IPS DF 6.9 (cell line): ENCODE measurements at regions not wholly inside any gene's neighbourhood (a gene's known extent, or its start where the extent isn't known, plus 50 kb on each side); places are given as distances from the start of the nearest gene placed in this dataset.

Experiments used
- DNase-seq: peaks from one replicate; pipeline ENCODE4 v3.0.0-alpha.2; 2013; ENCODE audit warnings: low read depth, low spot score
- H3K27ac ChIP-seq: one replicate; pipeline ENCODE4 v1.5.1; 2013; ENCODE audit warnings: low read length, control low read depth
- H3K27me3 ChIP-seq: 2 replicates; pipeline ENCODE4 v1.6.1; 2013; ENCODE audit warnings: mild to moderate bottlenecking, low read length; ENCODE audit not compliant: control insufficient read depth, insufficient read depth
- H3K36me3 ChIP-seq: 2 replicates; pipeline ENCODE4 v1.6.1; 2013; ENCODE audit warnings: low read length; ENCODE audit not compliant: control insufficient read depth, insufficient read depth
- H3K4me1 ChIP-seq: 2 replicates; pipeline ENCODE4 v1.6.1; 2013; ENCODE audit warnings: low read length; ENCODE audit not compliant: control insufficient read depth, insufficient read depth
- H3K4me3 ChIP-seq: 2 replicates; pipeline ENCODE4 v1.5.1; 2013; ENCODE audit warnings: mild to moderate bottlenecking, low read length
- H3K9me3 ChIP-seq: 2 replicates; pipeline ENCODE4 v1.6.1; 2013; ENCODE audit warnings: low read length, inconsistent platforms; ENCODE audit not compliant: control insufficient read depth, insufficient read depth
- WGBS: extraction: QIAGEN DNeasy Blood & Tissue Kit; methylation state at CpG from one replicate; pipeline ENCODE4 v1.1.7; 2013; ENCODE audit warnings: mixed read lengths, missing lambda C conversion rate; ENCODE audit not compliant: insufficient read length, insufficient coverage; 5-methylcytosine and 5-hydroxymethylcytosine counted together

- Histone ChIP-seq H3K9me3 (no peaks in the 10 kb centered on the region), H3K4me1 (peaks cover 4% of the 10 kb centered on the region; the same call in 1 of the 2 replicates), H3K27ac (no peak overlapping the region), H3K4me3 (no peak overlapping the region), H3K36me3 (no peaks in the 10 kb centered on the region), H3K27me3 (no peaks in the 10 kb centered on the region)
- DNase-seq = no peak
- no CpG with 5 or more reads among the region's 4 CpGs for WGBS
Measured at GRCh38 chr5:40389591-40389990, 290.1 kb upstream of the PTGER4 start.

GRCh38 chr5:40386289-40386688, 293.4 kb upstream of the PTGER4 start:
- DNase-seq = no peak
- H3K27ac ChIP-seq = no peak overlapping the region

DNA sequence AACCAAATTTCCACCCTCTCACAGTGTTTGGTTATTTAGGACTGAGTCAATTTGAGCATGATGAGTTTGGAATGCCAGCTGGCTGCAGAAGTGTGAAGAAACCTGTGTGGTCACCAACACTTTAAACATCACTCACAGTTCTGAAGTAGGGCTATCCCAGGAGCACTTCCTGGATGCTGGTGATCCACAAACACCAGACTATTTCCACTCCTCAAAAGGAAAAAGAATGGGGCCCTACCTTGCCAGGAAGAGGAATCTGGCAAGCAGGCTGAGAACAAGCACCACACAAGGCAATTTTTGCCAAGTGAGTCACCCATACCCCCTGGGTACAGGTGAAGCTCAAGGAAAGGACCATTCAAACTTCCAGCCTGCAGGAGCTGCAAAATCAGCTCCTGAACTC, 294.2 kb upstream of the PTGER4 start:
- Histone ChIP-seq H3K9me3 (no peaks in the 10 kb centered on the region), H3K36me3 (no peaks in the 10 kb centered on the region), H3K4me3 (no peak overlapping the region), H3K27me3 (no peaks in the 10 kb centered on the region), H3K4me1 (peaks cover 4% of the 10 kb centered on the region; the same call in 1 of the 2 replicates), H3K27ac (no peak overlapping the region)
- DNase-seq = peak; percentile 5

More at GRCh38 chr5:40386289-40386688, 293.4 kb upstream of the PTGER4 start:
- no peaks in the 10 kb centered on the region for H3K9me3 ChIP-seq
- WGBS = no CpG with 5 or more reads among the region's 3 CpGs
- H3K27me3 ChIP-seq = no peaks in the 10 kb centered on the region
- H3K36me3 ChIP-seq = no peaks in the 10 kb centered on the region
- peaks cover 4% of the 10 kb centered on the region; the same call in 1 of the 2 replicates for H3K4me1 ChIP-seq
- no peak overlapping the region for H3K4me3 ChIP-seq

- Histone ChIP-seq H3K36me3 (no peaks in the 10 kb centered on the region), H3K4me1 (peaks cover 4% of the 10 kb centered on the region; the same call in 1 of the 2 replicates), H3K4me3 (no peak overlapping the region), H3K9me3 (no peaks in the 10 kb centered on the region), H3K27me3 (no peaks in the 10 kb centered on the region), H3K27ac (no peak overlapping the region)
- no CpG with 5 or more reads among the region's 3 CpGs for WGBS
- no peak for DNase-seq
Measured at GRCh38 chr5:40384782-40385390, 294.8 kb upstream of the PTGER4 start.

DNA sequence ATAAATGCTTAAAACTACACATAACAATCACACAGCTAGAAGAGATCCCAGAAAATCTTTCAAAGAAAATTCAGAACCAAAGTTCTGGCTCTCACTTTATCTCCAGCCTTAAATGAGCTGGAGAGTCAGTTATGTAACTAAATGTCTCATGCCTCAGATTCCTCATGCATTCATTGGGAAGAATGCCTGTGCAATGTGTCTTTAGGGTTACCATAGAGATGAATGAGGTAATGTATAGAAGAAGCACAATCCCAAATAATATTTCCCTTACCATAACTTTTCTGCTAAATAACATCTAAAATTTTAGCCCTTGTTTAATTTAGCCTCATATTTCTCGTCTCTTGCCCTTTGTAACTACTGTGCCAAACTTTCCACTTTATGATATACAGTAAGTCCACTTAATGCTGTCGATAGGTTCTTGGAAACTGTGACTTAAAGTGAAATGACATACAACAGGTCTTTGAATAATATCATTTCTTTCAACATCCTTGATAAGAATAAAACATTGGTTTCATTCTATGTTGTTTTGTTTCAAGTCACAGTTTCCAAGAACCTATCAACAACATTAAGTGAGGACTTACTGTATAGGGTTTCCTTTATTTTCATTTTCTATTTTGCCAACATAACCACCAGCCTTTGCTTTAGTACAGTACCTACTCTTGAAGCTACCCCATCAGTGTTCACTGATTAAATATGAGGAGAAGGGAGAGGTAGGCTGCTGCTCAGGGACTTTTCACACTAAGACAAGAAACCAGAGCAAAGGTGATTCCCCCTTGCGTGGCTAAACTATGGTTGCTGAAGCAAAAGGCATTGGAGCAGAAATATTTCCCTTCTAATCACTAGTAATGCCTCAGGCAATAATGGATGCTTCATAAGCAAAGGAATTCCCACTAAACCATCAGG, 295.7 kb upstream of the PTGER4 start:
- WGBS = no CpG with 5 or more reads among the region's 3 CpGs
- no peaks in the 10 kb centered on the region for H3K9me3 ChIP-seq
- DNase-seq = no peak
- H3K36me3 ChIP-seq = no peaks in the 10 kb centered on the region
- H3K27ac ChIP-seq = no peak overlapping the region
- H3K4me1 ChIP-seq = peaks cover 4% of the 10 kb centered on the region; the same call in 1 of the 2 replicates
- no peak overlapping the region for H3K4me3 ChIP-seq
- no peaks in the 10 kb centered on the region for H3K27me3 ChIP-seq

DNA sequence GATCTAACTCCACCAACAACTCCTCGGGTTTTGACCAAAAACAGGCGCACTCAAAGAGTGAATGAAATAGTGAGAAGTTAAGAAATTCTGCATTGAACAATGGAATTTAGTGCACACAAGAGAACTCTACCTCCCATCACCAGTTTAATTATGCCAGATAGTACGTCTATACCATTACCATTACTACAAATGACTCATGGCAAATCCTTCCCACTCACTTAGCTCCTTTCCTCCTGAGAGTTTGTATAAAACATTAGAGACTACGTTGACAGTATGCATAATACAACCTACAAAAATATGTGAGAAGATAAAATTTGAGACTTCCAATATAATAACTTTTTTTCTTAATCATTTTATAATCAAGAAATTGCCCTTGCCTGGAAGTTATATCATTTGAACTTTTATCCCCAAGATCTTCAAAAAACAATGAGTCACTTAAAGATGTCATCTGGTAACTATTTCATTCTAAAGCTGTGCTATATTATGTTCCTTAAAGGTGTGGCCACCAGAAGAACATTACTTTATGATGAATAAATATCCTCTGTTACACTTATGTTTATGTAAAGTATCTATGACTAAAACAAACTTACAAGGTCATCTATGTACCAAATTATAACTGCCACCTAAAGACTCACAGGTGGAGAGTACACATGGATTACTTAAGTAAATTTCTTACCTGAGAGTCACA, 297.9 kb upstream of the PTGER4 start:
- Histone ChIP-seq H3K9me3 (no peaks in the 10 kb centered on the region), H3K36me3 (no peaks in the 10 kb centered on the region), H3K4me3 (no peak overlapping the region), H3K27me3 (no peaks in the 10 kb centered on the region), H3K4me1 (peaks cover 4% of the 10 kb centered on the region; the same call in 1 of the 2 replicates), H3K27ac (no peak overlapping the region)
- DNase-seq = no peak
- no CpG with 5 or more reads among the region's 4 CpGs for WGBS

DNA sequence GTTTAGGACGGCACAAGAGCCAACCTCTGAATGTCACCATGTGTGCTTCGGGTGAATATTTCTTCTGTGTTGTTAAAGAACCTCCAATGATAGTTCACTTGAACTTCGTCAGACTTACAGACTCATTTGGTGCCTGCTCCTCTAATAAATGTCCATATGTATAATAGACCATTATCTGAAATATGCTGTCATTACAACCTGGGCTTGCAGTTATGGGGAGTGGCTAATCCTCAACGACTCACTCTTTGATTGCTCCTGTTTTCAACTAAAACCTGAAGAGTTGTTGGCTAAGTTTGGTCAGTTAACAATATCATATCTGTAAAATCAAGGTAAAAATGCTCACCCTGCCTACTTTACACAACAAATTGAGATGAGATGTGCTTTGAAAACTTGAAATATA, 298.7 kb upstream of the PTGER4 start:
- no peak for DNase-seq
- no peaks in the 10 kb centered on the region for H3K36me3 ChIP-seq
- no peaks in the 10 kb centered on the region for H3K27me3 ChIP-seq
- H3K4me1 ChIP-seq = peaks cover 2% of the 10 kb centered on the region; the same call in 1 of the 2 replicates
- no peak overlapping the region for H3K27ac ChIP-seq
- no peak overlapping the region for H3K4me3 ChIP-seq
- WGBS = no CpG with 5 or more reads among the region's 4 CpGs
- no peaks in the 10 kb centered on the region for H3K9me3 ChIP-seq

DNA sequence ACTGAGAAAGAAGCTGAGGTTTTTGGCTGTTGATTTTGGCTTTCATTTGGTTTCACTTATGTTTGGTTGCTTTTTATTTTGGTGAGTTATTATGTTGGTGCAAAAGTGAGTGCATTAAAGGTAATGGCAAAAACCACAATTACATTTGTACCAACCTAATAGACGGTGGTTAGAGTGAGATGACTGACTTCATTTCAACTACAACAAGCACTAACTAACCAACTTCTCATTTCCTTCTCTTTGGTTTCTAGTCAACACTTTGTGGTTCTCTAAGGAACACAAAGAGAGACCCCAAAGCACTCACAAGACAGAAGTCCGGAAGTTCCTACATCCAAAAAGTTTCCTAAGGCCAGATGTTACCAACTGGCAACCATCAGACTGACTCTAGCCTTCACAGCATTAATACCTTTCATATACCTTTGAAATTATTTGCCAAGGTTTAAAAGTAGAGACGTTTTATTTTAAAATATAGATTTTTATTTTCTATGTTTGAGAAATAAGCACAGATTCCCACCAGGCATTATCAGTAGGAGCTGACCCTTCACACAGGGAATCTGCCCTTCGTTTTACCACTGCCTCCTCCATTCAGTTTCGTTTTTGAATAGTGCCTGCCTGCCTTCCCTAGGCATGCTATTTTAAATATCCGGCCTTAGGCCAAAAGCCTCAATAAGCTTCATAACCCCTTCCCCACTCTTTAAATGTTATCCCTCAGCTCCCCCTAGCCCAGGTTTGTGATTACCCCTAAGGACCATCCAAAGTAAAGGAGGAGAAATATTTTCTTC, 301.1 kb upstream of the PTGER4 start:
- WGBS = no CpG with 5 or more reads among the region's 6 CpGs
- no peaks in the 10 kb centered on the region for H3K27me3 ChIP-seq
- no peaks in the 10 kb centered on the region for H3K4me1 ChIP-seq
- H3K36me3 ChIP-seq = no peaks in the 10 kb centered on the region
- H3K4me3 ChIP-seq = no peak overlapping the region
- no peak overlapping the region for H3K27ac ChIP-seq
- no peaks in the 10 kb centered on the region for H3K9me3 ChIP-seq
- no peak for DNase-seq

- no peak for DNase-seq
- no peak overlapping the region for H3K4me3 ChIP-seq
- H3K27me3 ChIP-seq = no peaks in the 10 kb centered on the region
- no peaks in the 10 kb centered on the region for H3K36me3 ChIP-seq
- H3K4me1 ChIP-seq = no peaks in the 10 kb centered on the region
- no peaks in the 10 kb centered on the region for H3K9me3 ChIP-seq
- no peak overlapping the region for H3K27ac ChIP-seq
- no CpG with 5 or more reads among the region's 1 CpG for WGBS
Measured at GRCh38 chr5:40376566-40376965, 303.1 kb upstream of the PTGER4 start.

- H3K27ac ChIP-seq = no peak overlapping the region
- DNase-seq = no peak
- H3K36me3 ChIP-seq = no peaks in the 10 kb centered on the region
- no peaks in the 10 kb centered on the region for H3K27me3 ChIP-seq
- H3K9me3 ChIP-seq = no peaks in the 10 kb centered on the region
- no peak overlapping the region for H3K4me3 ChIP-seq
- WGBS = no CpG with 5 or more reads among the region's 6 CpGs
- no peaks in the 10 kb centered on the region for H3K4me1 ChIP-seq
Measured at GRCh38 chr5:40374853-40375252, 304.9 kb upstream of the PTGER4 start.
